ENCODE measurements at regions not wholly inside any gene's neighbourhood (a gene's known extent, or its start where the extent isn't known, plus 50 kb on each side); places are given as distances from the start of the nearest gene placed in this dataset.

- no peak for TF ChIP-seq GATA2 (IDR thresholded peaks at IDR 0.05; ENCODE audit: low read depth, low read length)
- TF ChIP-seq GATA3 (IDR thresholded peaks at IDR 0.05; ENCODE audit: low read depth, low read length) = no peak
Measured at GRCh38 chr1:181347495-181348390, 135.6 kb upstream of the CACNA1E start.

GRCh38 chr1:181349512-181349911 lies 133.8 kb upstream of the CACNA1E start:
- no peak for TF ChIP-seq GATA3 (IDR thresholded peaks at IDR 0.05; ENCODE audit: low read depth, low read length)
- TF ChIP-seq GATA2 (IDR thresholded peaks at IDR 0.05; ENCODE audit: low read depth, low read length) = no peak

GRCh38 chr1:181350131-181350530 lies 133.2 kb upstream of the CACNA1E start:
- TF ChIP-seq GATA2 (IDR thresholded peaks at IDR 0.05; ENCODE audit: low read depth, low read length) (no peak), GATA3 (IDR thresholded peaks at IDR 0.05; ENCODE audit: low read depth, low read length) (no peak)

- TF ChIP-seq GATA2 (IDR thresholded peaks at IDR 0.05; ENCODE audit: low read depth, low read length) (no peak), GATA3 (IDR thresholded peaks at IDR 0.05; ENCODE audit: low read depth, low read length) (no peak)
Measured at GRCh38 chr1:181351740-181352139, 131.6 kb upstream of the CACNA1E start.

GRCh38 chr1:181352695-181353094 lies 130.6 kb upstream of the CACNA1E start:
- TF ChIP-seq GATA3 (IDR thresholded peaks at IDR 0.05; ENCODE audit: low read depth, low read length) (no peak), GATA2 (IDR thresholded peaks at IDR 0.05; ENCODE audit: low read depth, low read length) (no peak)

GRCh38 chr1:181353526-181353925 lies 129.8 kb upstream of the CACNA1E start:
- no peak for TF ChIP-seq GATA2 (IDR thresholded peaks at IDR 0.05; ENCODE audit: low read depth, low read length)
- TF ChIP-seq GATA3 (IDR thresholded peaks at IDR 0.05; ENCODE audit: low read depth, low read length) = no peak

GRCh38 chr1:181354865-181355264 lies 128.5 kb upstream of the CACNA1E start:
- TF ChIP-seq GATA3 (IDR thresholded peaks at IDR 0.05; ENCODE audit: low read depth, low read length) (no peak), GATA2 (IDR thresholded peaks at IDR 0.05; ENCODE audit: low read depth, low read length) (no peak)

GRCh38 chr1:181356505-181357340 lies 126.6 kb upstream of the CACNA1E start:
- TF ChIP-seq GATA3 (IDR thresholded peaks at IDR 0.05; ENCODE audit: low read depth, low read length) = no peak

- TF ChIP-seq GATA2 (IDR thresholded peaks at IDR 0.05; ENCODE audit: low read depth, low read length) (no peak), GATA3 (IDR thresholded peaks at IDR 0.05; ENCODE audit: low read depth, low read length) (no peak)
Measured at GRCh38 chr1:181359012-181359411, 124.3 kb upstream of the CACNA1E start.

GRCh38 chr1:181364801-181365200 lies 118.5 kb upstream of the CACNA1E start:
- no peak for TF ChIP-seq GATA2 (IDR thresholded peaks at IDR 0.05; ENCODE audit: low read depth, low read length)
- TF ChIP-seq GATA3 (IDR thresholded peaks at IDR 0.05; ENCODE audit: low read depth, low read length) = no peak

- TF ChIP-seq GATA2 (IDR thresholded peaks at IDR 0.05; ENCODE audit: low read depth, low read length) (no peak), GATA3 (IDR thresholded peaks at IDR 0.05; ENCODE audit: low read depth, low read length) (no peak)
Measured at GRCh38 chr1:181366910-181367309, 116.4 kb upstream of the CACNA1E start.

- TF ChIP-seq GATA2 (IDR thresholded peaks at IDR 0.05; ENCODE audit: low read depth, low read length) (no peak), GATA3 (IDR thresholded peaks at IDR 0.05; ENCODE audit: low read depth, low read length) (no peak)
Measured at GRCh38 chr1:181369416-181369815, 113.9 kb upstream of the CACNA1E start.

- TF ChIP-seq GATA3 (IDR thresholded peaks at IDR 0.05; ENCODE audit: low read depth, low read length) (no peak), GATA2 (IDR thresholded peaks at IDR 0.05; ENCODE audit: low read depth, low read length) (no peak)
Measured at GRCh38 chr1:181383695-181384094, 99.6 kb upstream of the CACNA1E start.

GRCh38 chr1:181386340-181386739 lies 97.0 kb upstream of the CACNA1E start:
- TF ChIP-seq GATA2 (IDR thresholded peaks at IDR 0.05; ENCODE audit: low read depth, low read length) = no peak
- TF ChIP-seq GATA3 (IDR thresholded peaks at IDR 0.05; ENCODE audit: low read depth, low read length) = no peak

- TF ChIP-seq GATA2 (IDR thresholded peaks at IDR 0.05; ENCODE audit: low read depth, low read length) (no peak), GATA3 (IDR thresholded peaks at IDR 0.05; ENCODE audit: low read depth, low read length) (no peak)
Measured at GRCh38 chr1:181386951-181387350, 96.4 kb upstream of the CACNA1E start.

All from SH-SY5Y (cell line).